ENCODE measurements at regions not wholly inside any gene's neighbourhood (a gene's known extent, or its start where the extent isn't known, plus 50 kb on each side); places are given as distances from the start of the nearest gene placed in this dataset.
"Not testable (repeated sequence)": the region's sequence is repeated elsewhere in the genome, so short reads cannot be mapped to it uniquely, and the experiment has no call there.

- not testable (repeated sequence) for DNase-seq
These were observed 213.9 kb downstream of the BANP start for GRCh38 chr16:88165040-88165544.

GRCh38 chr16:88165683-88166082 lies 214.4 kb downstream of the BANP start:
- not testable (repeated sequence) for DNase-seq

DNA sequence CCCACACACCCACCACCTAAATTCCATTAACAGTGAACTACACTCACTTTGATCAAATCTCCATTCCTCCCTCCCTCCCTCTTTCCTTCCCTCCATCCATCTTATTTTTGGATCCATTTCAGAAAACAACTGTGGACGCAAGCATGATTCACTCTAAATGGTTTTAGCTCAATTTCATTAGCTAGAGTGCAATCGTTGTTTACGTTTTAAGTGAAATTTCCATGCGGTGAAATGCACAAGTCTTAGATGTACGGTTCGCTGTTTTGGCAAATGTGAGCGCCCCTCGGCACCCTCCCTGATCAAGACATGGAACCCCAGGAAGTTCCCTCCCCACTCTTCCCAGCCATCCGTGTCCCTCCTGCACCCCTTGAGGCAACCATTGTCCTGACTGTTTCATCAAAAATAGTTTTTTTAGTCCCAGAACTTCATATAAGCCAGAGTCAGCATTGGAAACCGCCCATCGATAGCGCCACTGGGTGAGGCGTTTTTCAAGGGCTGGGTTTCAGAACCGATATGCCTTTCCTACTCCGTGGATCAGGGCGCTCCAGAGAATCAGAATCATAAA lies 215.1 kb downstream of the BANP start:
- DNase-seq: not testable (repeated sequence)

GRCh38 chr16:88167798-88168556 lies 214.8 kb upstream of the ZNF469 start:
- not testable (repeated sequence) for DNase-seq

DNA sequence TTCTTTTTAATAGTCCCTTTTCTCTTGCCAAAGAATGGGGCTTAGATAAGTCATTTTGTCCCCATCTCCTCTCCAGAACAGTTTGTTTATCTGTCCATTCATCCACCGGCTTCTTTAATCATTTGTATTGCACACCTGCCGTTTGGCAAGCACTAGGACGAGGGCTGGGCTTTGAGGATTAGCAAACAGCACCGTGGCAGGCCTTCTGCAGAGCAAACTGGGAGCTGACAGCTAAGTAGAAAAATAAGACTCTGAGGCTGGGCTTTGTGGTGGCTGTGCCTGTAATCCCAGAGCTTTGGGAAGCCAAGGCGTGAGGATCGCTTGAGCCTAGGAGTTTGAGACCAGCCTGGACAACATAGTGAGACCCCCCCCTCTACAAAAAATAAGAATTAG lies 214.2 kb upstream of the ZNF469 start:
- not testable (repeated sequence) for DNase-seq

GRCh38 chr16:88169136-88169830 lies 213.5 kb upstream of the ZNF469 start:
- DNase-seq: not testable (repeated sequence)

GRCh38 chr16:88169831-88170165 lies 213.0 kb upstream of the ZNF469 start:
- not testable (repeated sequence) for DNase-seq

GRCh38 chr16:88170528-88170991 lies 212.2 kb upstream of the ZNF469 start:
- DNase-seq: no peak

DNA sequence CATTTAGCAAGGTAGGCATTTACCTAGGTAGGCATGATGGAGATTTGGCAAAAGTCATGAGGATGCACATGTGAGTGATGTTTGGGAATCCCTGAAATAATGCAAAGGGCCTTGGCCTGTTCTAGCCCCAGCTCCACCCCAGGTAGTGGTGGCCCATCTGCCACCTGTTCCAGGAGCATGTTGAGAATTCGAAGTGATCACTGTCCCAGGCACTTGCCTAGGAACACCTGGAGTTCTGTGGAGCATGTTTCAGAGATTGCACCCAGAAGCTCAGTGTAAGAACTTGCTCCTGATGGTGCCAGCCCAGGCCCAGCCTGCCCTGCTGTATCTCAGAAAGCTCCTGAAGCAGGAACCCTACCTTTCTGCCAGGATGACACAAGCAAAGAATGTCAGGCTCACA lies 211.6 kb upstream of the ZNF469 start:
- DNase-seq: not testable (repeated sequence)

DNA sequence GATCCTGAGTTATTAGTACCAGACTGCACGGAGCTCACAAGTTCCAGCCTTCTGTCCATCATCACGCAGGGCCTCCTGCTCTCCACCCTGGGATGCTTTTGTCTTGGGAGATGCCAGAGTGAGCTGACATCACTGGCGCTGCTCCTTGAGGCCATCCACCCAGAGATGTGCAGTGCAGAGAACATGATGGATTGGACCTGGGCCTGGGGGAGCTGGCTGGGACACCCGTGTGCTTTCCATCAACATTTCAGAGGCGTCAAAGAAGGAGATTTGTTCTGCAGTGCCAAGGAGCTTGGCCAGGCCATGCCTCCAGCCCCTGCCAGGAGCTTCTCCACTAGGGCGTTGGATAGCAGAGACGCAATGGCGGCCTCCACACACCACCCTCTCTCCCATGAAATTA lies 206.6 kb upstream of the ZNF469 start:
- DNase-seq: not testable (repeated sequence)

DNA sequence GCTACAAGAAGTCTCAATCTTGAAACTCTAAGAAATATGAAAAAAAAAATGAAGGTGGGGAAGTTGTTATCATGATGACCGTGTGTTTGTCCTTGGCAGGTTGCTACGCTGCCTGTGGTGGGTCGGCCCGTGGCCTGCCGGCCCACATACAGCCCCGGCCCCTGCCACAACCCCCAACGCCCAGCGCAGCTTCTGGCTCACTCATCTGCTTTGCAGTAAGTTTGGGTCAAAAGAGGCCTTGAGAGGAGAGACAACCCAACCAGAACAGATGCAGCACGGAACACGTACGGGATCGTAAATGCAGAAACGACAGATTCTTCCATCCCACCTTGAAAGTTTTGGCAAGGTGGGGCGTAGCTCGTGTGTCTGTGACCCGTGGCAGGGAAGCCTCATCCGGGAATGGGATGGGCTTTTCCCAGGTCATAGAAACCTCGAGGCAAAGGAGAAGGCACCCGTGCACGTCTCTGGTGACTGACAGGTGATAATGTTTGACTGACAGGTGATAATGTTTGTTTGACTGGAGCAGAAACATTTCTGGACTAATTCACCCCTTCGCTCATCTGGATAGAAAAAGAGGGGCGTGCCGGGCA lies 206.1 kb upstream of the ZNF469 start:
- DNase-seq: not testable (repeated sequence)

DNA sequence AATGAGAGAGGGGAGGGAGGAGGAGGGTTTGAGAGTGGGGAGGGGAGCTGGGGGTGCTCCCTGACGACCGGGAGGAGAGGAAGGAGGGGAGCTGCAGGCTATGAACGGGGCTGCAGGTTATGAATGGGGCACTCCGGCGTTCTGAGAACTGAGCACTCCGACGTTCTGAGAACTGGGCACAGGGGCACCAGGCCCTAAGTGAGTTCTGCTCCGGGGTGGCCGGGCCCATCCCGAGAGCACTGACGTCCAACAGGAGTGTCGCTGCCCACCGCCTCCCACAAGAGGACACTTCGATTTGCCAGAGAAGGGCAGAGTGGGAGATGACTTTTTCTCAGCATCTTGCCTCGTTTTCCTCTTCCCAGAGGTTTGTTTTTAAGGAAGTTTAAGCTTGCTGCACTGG lies 204.5 kb upstream of the ZNF469 start:
- not testable (repeated sequence) for DNase-seq

GRCh38 chr16:88178896-88179295 lies 203.9 kb upstream of the ZNF469 start:
- not testable (repeated sequence) for DNase-seq

DNA sequence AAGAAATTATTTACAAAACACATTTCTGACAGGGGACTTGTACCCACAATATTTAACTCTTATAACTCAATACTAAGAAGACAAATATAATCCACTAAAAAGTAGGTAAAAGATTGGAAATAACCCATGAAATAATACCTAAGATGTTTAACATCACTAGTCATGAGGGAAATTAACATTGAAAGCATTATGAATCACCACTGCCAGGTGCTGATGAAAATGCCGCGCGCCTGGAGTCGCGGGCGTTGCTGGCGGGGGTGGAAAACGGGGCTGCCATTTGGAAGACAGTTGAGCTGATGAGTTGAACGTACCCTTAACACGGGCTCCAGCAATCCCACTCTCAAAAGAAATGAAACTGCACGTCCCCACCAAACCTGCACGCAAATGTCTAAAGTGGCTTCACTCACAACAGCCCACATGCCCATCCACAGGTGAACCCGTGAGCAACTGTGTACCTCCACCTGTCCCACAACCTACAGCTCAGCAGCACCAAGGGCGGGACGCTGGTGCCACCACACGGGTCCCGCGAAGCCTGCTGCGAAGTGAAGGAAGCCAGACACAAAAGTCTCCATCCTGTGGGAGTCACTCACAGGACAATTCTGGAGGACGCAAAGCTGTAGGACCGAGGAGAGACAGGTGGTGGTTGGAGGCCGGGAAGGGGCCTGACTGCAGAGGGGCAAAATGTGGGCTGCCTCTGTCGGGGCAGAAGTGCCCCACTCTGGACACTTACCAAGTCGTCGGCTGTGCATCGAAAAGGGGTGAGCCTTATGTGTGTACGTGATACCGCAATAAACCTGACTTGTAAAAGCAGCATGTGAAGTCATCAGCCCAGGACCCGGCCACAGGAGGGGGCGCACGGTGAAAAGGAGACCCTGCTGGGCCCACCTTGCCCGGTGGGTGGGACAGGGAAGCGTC lies 199.5 kb upstream of the ZNF469 start:
- not testable (repeated sequence) for DNase-seq

GRCh38 chr16:88184053-88184452 lies 198.7 kb upstream of the ZNF469 start:
- not testable (repeated sequence) for DNase-seq

- DNase-seq: not testable (repeated sequence)
These were observed 198.0 kb upstream of the ZNF469 start for GRCh38 chr16:88184566-88185355.

DNA sequence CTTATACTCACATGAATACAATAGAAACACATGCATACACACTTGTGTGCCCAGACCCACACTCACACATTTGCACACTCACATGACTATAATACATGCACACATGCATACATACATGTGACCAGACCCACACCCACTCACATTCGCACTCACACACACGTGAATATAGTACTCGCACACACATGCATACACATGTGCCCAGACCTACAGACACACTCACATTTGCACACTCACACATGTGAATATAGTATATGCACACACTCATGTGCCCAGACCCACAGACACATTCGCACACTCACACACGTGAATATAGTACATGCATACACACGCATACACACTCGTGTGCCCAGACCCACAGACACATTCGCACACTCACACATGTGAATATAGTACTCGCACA lies 197.4 kb upstream of the ZNF469 start:
- not testable (repeated sequence) for DNase-seq

- DNase-seq: not testable (repeated sequence)
These were observed 196.5 kb upstream of the ZNF469 start for GRCh38 chr16:88185976-88186888.

- not testable (repeated sequence) for DNase-seq
These were observed 195.6 kb upstream of the ZNF469 start for GRCh38 chr16:88186889-88187870.

Data from activated gamma-delta T cell (primary cell).